A204.1 (cell line): ENCODE measurements at regions not wholly inside any gene's neighbourhood (a gene's known extent, or its start where the extent isn't known, plus 50 kb on each side); places are given as distances from the start of the nearest gene placed in this dataset.
A peak's percentile ranks its signal among the peaks of the same experiment; 100 is the strongest.

Experiments
- FAIRE-seq: peaks from 2 replicates; lab custom pipeline; 2012; peaks lifted over from hg19 to GRCh38; lab: Jason Lieb, UNC

DNA sequence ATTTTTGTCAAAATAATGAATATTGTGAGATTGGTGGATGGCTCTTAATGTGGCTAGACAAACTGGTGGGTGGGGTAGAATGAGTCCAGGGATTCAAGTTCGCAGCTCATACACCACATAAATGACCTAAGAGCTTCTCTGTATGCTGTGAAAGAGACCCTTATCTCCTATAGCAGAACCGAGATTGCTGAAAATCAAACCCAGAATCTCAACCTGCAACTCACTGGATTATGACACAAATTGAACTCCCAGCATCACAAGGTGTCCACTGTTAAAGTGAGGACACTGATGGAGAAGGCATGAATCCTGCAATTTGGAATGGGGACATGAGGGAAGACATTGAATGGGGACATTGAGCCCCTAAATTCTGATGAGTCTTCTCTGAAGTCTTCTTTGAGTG is 51.3 kb upstream of the CNKSR3 start:
- FAIRE-seq, result no peak

DNA sequence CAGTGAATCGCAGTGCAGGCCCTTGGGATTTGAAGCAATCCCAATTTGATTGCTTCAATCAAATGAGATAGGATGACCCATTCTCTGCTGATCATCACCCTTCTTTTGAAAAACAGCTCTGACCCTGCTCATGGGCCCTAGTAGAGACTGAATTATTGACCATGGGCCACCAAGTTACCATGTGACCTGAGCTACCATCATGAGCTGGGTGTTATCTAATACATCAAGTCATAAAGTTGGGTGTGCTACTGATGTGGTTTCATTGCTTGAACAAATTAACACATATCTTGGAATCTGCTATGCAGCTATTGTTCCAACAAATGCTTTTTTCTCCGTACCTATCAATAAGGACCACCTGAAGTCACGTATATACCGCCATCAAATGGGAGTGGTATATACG is 54.8 kb upstream of the CNKSR3 start:
- no peak for FAIRE-seq

DNA sequence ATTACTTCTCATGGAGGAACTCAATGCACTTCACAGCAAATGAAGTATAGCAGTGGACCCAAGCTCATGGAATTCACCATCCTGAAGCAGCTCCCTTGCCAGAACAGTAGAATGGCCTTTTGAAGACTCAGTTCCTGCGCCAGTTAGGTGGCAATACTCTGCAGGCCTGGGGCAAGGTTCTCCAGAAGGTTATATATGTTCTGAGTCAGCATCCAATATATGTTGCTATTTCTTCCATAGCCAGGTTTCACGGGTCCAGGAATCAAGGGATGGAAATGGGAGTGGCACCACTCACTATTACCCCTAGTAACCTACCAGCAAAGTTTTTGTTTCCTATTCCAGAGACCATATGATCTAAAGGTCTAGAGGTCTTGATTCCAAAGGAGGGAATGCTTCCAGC is 56.4 kb upstream of the CNKSR3 start:
- no peak for FAIRE-seq

DNA sequence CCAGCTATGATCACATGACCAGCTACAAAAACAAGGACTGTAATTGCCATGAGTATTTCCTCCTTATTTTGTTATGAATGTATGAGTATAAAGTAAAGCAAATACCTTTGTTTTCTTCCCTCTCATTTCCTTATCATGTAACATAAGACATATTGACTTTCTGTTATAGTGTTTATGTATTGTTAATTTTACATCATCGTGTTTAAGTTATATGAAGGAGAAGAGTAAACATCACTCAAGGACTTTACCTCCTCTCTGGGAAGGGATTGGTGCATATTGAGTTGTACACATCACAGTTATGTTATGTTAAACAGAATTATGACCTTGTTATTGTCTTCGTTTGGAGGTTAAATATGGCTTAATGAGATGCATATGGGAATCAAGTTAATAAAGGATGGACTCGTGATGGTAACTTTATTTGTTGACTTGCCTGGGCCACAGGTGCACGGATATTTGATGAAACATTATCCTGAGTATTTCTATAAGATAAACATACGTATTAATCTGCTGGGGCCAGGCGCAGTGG is 57.3 kb upstream of the CNKSR3 start:
- no peak for FAIRE-seq

DNA sequence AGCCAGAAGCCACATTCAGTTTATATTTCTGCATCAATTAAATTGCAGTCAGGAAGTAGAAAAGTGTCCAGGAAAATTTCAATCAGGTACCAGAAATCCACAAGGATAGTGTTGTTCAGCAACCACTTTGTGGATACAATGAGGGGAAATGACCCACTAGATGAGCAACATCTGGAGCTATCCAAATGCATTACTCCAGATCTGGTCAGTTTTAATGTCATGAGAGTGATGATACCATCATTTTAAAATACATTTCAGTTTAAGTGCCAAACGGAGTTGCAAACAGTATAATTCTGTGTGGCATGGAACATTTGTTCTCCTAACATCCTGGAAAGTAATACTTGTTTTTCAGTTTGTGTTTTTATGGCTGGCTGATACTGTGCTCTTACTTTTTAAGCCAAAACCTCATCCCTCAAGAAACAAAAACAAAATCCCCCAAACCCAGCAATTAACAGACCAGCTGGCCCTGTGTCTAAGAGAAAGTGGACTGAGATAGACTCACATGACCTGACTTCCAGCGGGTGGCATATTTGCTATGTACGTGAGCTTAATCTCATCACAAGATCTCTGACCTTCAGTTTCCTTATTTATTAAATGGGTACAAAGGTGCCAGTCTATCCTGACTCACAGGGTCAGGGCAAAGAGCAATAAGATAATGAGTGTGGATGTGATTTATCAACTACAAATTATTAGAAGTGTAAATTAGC is 58.8 kb upstream of the CNKSR3 start:
- FAIRE-seq, result no peak

DNA sequence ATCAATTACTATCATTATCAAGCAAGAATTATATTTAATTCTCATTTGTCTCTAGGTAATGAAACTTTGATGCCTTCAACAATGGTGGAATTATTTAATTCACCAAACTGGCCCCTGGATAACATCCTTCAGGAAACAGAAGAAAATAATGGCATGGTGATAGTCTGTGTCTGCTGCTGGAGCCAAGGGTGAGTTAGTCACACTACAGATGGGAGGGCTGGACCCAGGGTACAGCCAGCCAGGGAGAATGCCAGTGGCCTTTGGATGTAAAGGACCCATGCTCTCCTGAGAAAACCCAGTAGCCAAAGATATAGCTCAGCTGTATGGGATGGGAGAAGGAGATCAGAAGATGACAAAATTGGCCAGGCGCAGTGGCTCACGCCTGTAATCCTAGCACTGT is 60.0 kb upstream of the CNKSR3 start:
- no peak for FAIRE-seq

DNA sequence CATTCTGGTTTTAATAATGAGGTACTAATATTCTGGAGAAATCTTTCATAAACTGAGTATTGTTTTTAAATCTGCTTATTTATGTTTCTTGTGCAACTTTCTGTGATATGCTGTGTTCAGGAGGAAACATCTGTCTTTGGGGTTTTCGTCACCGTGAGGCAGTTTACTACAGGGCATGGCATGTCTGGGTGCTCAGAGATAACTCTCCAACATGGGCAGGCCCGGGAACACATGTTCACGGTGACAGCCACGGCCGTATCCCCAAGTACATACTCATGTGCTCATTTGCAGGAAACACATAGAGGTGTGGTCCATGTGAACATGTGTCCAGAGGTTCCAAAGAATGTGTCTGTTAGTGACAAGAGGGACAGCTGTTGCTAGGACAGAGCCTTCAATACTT is 62.1 kb upstream of the CNKSR3 start:
- no peak for FAIRE-seq

DNA sequence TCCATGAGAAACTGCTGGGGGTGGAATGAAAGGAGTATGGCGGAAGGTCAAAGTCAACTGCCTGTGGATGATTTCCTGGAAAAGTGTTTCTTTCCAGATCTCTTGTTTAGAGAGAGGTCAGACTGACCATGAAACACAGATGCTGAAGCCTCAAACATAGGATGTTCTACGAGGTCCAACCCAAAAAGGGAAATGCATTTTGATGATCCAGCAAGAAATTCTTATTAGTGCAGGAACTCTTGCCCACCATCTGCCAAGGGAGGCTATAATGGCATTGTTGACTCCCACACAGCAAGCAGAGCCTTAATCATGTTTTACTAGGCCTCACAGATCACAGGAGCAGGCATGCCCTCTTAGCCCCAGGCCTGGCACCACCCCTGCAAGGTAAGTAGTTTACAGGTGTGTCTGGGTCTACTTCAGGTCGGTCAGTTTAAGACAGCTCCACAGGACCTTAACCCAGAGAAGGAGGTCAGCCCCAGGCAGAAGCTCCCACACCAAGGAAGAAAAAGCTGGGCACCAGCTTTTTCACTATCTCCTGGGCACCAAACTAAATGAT is 67.6 kb upstream of the CNKSR3 start:
- no peak for FAIRE-seq

DNA sequence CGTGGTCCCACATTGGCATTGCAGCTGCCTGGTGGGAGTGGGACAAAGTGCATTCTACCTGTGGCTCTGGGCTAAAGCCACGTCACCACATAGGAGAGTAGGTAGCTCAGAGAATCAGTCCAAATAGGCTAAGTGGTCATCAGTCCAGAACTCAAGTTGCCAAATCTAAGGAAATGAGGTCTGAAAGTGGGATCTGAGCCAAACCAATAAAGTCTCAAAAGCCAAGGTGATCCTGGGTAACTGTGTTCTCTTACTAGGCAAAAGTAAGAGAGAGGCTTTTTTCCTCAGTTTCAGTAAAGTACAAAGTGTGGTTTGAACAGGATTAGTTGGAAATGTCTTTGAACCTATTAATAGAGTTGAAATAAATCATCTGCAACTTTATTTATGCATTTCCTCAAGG is 68.6 kb upstream of the CNKSR3 start:
- no peak for FAIRE-seq

DNA sequence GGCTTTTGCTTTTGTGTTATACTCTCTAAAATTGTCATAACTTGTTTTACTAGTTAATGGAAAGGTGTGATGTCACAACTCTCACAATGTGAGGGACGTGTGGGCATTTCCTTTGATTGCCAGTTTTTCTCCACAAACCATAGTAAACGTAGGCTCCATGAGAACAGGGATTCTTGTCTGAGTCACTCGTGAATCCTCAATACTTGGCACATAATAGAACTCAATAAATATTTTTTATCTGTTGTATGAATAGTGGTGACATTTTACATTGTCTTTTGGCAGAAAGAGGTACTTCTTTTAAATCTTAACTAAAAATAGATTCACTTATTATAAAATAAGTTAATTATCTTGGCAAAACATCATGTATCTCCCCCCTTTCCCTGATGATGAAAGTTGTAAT is 69.0 kb upstream of the CNKSR3 start:
- no peak for FAIRE-seq

DNA sequence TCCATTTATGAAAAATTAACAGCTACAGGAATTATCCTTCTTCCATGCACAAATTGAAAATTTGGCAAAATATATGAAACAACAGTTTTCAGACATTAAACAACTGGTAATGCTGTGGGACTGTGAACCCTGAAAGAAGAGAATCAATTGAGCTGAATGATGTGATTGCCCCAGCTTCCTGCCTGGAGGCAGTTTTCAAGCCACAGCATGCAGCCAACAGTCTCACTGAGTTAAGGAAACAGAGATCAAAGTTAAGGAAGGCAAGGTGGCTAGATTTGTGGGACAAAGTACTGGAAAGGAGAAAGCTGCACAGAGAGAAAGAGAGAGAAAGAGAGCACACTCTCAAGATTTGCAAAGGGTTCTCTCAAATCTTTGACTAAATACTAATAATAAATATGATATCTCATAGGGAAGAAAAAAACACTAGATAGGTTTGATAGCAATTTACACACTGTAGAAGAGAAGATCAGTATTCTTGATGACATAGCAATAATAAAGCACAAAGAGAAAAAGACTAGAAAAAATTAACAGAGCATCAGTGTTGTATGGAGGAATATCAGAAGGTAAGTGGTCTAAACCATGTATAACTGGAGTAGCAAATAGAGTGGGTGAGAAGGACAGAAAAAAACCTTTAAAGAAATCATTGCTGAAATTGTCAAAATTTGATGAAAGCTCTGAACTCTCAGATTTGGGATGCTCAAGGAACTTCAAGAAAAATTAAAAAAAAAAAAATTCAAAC is 70.1 kb upstream of the CNKSR3 start:
- FAIRE-seq, result no peak

DNA sequence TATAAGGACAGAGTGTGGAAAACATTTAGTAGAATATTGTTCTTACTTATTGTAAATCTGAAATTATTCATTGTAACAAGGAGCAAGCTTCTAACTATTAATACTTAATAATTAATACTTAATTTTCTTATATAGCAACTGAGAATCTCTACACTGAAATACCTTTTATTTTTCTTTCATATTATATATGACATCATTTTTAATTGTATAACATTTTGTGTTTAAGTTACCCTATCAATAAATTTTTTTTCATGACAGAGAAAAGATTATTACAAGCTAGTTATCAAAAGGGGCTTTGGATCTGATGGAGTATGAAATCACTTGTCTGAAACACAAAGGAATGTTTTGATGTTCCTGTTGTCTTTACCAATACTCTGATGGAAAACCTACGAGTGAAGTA is 72.2 kb upstream of the CNKSR3 start:
- FAIRE-seq, result peak; percentile 60

DNA sequence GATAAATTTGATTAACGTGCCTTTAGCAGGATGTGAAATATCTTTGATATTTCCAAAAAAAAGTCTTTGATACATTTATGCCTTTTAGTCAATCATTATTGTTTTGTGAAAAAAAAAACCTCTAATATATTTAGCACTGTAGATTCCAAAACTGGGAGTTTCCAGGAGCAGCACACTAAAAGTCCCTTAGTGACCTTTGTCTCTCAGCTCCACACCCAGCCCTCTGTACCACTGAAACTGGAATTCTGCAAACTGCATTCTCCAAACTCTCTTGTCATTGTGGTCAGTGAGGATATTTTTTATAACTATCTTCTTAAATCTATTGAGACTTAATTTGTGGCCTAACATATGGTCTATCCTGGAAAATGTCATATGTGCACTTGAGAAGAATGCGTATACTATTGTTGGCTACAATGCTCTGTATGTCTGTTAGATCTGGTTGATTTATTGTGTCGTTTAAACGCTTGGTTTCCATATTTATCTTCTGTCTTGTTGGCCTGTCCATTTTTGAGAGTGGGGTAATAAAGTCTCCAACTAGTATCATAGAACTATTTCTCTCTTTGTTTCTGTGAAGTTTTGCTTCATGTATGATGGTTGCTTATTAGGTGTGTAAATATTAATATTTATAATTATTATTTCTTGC is 73.2 kb upstream of the CNKSR3 start:
- FAIRE-seq, result no peak

DNA sequence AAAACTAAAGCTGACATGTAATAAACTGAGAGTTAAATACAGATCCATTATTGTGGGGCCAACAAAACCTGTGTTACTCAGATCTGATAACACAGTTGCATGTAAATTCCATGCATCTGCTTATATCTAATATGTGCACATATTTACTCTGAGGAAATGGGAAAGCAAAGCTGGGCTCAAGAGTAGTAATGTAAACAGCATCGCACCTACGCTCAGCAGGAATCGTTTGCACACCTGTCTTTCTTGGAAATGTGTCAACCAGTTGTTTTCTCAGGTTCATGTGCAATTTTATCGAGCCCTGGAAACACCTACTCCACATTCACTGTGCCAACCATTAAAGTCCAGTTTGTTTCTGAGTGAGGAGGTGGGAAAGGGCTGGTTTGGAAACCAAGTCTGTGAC is 80.3 kb upstream of the CNKSR3 start:
- FAIRE-seq, result no peak

DNA sequence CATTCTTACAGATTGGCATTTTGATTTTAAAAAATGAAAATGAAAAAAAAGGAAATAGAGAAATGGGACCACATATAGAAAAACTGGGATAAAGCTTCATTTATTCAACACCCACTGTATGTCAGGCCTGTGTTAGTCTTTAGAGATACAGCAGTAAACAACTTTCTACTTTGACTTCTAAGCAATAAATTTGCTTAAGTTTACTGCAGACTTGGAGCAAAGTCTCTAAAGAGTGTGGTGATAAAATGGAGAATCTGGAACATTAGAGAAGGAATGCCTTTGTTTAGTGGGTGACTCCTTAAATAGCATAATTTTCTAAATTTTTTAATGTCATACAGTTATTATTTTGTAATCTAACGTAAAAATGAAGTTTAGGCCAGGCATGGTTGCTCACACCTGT is 80.7 kb upstream of the CNKSR3 start:
- no peak for FAIRE-seq

DNA sequence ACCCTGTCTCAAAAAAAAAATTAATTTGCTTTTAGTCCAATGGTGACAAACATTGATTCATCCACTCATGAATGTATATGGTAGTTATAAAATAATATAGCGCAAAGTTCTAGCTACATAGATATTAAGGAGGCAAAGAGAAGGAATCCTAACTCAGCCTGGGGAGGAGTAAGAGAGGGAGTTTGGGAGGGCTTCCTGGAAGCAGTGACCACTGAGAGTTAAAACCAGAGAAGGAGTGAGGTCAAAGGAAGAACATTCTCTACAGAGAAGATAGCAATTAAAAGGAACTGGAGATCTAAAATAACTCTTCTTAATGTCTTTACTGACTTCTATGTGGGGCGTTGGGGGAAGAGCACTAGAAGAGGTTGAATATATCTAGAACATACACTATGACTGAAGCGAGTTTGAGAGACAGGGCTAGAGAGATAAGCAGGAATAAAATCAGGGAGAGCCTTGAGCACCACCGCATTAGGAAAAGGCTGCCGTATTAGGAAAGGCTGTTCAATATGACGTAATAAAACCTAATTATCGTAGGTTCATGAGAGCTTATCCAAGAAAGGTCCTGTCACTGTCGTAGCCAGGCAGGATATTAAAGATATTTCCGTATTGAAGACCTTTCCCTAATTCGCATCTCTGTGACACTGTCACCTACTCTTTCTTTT is 81.8 kb upstream of the CNKSR3 start:
- no peak for FAIRE-seq

DNA sequence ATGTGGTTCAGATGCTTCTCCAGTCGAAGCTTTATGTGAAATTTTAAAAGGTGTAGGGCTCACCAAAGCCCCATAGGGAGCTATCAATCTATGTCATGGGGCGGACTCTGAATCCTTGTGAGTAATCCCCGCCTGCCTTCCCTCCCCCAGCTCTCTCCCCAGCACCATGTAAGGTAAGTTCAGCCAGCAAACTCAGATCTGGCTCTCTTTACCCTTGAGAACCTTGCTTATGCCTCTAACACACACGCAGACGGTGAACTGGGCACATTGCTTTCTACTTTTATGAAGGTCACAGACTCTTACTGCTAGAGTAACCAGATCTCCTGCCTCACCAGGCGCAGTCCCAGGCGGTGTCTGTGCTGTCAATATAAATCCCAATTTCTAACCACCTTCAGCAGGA is 82.6 kb upstream of the CNKSR3 start:
- FAIRE-seq, result no peak

DNA sequence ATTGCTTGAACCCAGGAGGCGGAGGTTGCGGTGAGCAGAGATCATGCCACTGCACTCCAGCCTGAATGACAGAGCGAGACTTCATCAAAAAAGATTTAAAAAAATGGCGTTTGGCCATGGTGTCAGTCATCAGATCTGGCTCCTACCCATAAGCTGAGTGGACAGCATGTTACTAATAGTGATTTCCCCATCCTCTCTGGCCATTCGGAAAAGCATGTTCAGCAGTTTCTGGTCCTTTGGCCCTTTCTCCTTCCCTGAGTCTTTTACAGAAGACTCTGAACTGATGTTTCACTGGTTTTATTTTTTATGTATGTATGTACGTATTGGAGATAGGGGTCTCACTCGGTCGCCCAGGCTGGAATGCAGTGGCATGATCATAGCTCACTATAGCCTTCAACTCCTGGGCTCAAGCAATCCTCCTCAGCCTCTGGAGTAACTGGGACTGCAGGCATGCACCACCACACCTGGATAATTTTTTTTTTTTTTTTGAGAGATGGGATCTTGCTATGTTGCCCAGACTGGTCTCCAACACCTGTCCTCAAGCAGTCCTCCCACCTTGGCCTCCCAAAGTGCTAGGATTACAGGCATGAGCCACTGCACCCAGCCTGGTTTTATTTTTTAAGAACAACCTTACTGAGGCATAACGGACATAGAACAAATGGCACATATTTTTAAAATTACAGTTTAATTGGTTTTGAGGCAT is 84.2 kb upstream of the CNKSR3 start:
- no peak for FAIRE-seq

DNA sequence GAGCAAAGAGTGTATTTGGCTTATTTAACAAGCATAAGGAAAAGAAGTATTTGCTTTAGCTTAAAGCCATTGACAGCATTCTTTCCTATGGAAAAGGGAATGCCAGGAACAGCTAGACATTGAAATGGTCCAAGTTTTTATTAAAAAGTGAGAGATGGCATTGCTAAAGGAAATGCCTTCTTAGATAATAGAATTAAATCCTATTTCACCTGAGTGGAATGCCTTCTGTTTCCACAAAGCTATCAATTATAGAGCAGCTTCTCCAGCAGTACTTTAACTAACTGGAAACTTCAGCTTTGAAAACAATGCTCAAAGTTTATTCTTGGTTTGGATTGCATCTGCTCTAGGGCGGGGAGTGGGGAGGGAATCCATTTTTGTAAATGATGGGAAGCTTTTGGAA is 85.1 kb upstream of the CNKSR3 start:
- FAIRE-seq, result no peak

DNA sequence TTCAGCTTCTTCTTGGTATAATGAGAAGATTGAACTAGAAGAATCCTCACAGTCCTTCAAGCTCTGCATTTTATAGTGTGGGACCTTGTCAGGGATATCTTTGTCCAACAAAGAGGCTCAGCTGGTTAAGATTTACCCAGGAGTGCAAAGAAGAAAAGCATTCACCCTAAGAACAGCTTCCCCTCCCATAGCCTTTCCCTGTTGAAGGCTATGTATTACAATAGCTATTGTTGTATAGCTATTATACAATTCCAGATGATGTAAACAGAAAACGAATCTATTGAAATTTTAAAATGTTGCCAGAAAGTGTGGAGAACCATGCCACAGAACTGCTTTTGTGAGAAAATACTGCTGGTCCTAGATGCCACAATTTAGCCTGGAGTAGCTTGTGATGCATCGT is 85.5 kb upstream of the CNKSR3 start:
- no peak for FAIRE-seq

DNA sequence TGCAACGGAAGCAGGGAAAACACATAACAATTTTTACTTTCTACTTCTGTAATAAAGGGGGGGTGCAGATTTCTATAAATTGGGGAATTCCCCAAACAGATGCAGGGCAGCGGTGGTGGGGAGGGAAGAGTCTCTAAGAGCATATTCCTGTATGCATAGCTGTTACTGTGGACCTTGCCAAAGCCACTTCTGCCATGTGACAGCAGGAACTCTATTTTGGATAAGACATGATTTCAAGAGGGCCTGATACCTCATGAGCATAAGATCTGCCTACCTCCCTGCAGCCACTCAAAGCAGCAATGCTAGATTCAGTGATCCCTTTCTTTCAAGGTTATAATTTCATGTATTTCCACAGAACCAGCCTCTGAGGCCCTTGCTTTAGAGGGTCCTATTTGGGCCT is 86.2 kb upstream of the CNKSR3 start:
- FAIRE-seq, result no peak

DNA sequence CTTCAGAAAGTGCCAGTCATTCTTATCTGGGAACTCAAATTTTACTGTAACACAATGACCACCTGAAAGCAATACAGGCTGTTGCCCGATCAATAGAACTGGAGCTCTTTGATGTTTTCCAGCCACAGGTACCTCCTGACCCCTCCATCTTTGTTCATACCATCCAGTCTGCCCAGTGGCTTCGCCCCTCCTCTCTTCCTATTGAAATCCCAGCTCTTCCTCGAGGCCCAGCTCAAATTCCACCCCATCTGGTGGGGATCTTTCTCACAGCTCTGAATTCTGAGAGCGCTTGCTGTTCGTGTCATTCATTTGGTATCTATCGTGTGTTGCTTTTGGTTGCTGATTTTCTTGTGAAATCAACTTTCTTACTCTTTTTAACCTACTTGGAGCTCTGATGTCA is 87.9 kb upstream of the CNKSR3 start:
- FAIRE-seq, result no peak
